ENCODE measurements at regions not wholly inside any gene's neighbourhood (a gene's known extent, or its start where the extent isn't known, plus 50 kb on each side); places are given as distances from the start of the nearest gene placed in this dataset.
A peak's percentile ranks its signal among the peaks of the same experiment; 100 is the strongest.

GRCh38 chr22:49294656-49295464 lies 532.8 kb downstream of the BRD1 start:
- DNase-seq (ENCODE audit: low spot score) = no peak

GRCh38 chr22:49292909-49293308 lies 534.8 kb downstream of the BRD1 start:
- DNase-seq (ENCODE audit: low spot score) = no peak

GRCh38 chr22:49291781-49292180 lies 535.9 kb downstream of the BRD1 start:
- no peak for DNase-seq (ENCODE audit: low spot score)

GRCh38 chr22:49291169-49291568 lies 536.5 kb downstream of the BRD1 start:
- no peak for DNase-seq (ENCODE audit: low spot score)

GRCh38 chr22:49290711-49291110 lies 537.0 kb downstream of the BRD1 start:
- no peak for DNase-seq (ENCODE audit: low spot score)

DNA sequence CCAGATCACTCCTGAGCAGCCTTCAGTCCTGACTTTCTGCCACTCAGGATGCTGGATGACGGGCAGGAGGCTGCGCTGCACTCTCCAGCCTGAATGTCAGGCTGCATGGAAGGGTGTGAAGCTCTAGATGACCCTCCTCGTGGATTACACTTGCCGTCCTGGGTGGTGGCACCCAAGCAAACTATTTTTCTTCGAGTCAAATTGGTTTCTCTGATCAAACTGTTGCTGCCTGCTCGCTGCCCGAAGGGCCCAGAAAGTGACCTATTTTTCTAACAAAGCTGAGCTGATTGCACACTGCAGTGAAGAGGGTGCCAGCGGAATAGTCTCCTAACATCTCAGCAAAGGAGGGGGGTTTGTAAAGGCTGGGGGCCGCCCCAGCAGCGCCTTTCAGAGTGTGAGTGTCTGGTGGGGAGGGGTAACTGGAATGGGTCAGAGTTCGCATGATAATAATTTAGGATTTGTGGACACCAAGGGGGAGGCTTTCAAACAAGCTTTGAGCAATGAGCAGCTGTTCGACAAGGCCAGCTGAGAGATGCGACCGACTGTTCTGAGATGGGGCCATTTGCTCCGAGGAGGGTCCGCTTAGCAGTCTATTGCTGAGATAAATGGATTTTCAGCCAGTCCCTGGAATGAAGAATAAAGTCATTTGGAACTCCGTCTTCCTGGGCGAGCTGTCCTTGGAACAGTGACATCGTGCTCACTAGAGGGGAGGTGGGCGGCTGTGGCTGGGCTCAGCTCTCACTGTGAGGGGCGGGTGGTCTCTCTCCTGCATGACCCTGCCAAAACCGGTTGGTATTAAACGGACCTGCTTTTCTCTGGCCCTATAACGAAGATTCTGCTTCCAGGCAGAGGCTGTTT lies 537.6 kb downstream of the BRD1 start:
- no peak for DNase-seq (ENCODE audit: low spot score)

GRCh38 chr22:49286181-49286760 lies 541.4 kb downstream of the BRD1 start:
- DNase-seq (ENCODE audit: low spot score) = no peak

GRCh38 chr22:49284931-49285330 lies 542.7 kb downstream of the BRD1 start:
- DNase-seq (ENCODE audit: low spot score) = no peak

DNA sequence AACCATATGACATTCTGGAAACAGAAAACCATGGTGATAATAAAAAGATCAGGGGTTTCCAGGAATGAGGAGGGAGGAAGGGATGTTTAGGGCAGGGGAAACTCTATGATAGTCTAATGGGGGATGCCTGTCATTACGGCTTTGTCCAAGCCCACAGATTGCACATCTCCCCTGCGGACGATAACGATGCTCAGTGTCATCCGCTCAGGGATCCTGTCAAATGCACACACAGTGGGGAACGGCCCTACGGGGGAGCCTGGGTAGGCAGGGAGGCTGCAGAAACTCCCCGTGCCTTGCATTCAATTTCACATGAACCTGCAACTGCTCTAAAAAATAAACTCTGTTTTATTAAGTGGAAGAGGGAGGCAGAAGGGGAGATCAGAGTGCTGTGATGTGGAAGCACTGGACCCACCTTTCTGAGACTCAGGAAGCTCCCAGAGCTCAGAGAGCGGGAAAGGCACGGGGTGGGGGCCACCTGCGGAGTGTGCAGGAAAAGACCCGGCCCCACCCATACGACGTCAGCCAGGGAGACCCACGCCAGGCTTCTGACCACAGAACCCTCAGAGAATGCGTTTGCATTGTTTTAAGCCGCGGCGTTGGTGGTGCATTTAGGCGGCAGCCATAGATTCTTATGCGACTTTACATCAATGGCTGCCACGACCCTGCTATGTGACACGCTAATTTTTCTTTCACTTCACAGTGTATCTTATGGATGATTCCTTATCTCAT lies 543.5 kb downstream of the BRD1 start:
- DNase-seq (ENCODE audit: low spot score) = no peak

- no peak for DNase-seq (ENCODE audit: low spot score)
These were observed 545.1 kb downstream of the BRD1 start for GRCh38 chr22:49282596-49282995.

DNA sequence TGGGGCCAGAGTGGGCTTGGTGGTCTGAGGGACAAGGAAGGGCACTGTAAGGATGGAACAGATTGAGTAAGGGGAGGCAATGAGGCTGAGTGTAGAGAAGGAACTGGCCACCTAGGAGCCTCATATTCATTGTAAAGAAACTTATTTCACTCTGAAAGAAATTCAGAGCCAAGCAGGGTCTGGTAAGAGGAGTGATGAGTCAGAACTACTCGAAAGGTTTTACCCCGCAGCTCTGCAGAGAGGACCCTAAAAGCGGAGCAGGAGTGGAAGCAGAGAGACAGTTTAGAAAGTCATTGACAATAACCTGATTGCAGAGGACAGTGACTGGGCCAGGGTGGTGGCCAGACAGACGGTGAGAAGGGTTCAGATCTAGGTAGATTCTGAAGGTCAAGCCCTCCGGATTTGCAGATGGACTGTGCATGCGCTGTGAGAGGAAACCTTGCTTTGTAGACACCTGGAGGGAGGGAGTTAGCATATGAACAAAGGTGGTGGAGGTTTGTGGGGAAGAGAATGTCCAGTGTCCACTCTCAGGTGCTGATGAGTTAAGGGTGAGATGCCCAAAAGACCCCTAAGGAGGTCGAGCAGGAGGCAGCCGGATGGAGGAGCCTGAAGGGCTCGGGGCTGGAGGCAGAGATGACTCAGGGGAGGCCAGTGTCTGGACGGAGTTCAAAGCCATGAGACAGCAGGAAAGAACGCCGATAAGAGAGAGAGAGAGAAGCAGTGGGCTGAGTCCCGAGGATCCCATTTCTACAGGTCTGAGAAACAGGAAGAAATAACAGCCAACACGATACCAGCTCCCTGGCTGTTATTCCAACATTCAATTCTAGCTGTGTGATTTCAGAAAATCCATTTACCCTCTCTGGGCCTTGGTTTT lies 546.0 kb downstream of the BRD1 start:
- peak; percentile 2 for DNase-seq (ENCODE audit: low spot score)

DNA sequence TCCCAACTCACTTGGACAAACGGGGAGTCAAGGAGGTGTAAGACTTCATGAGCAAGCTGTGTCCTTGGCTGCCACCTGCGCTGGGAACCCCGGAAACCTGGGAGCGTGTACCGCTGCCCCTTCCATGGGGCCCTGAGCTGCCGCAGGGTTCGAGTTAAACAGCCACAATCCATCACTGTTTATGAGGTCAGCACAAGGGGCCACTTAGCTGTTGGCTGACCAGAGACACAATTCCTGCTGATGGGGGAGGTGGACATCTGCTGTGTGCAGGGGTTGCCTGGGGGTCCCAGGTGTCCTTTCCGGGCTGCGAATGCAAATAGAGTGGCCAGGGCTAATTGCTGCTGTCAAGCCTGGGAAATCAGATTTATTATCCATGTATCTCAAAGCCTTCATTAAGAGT lies 549.3 kb downstream of the BRD1 start:
- no peak for DNase-seq (ENCODE audit: low spot score)

GRCh38 chr22:49276567-49276966 lies 551.1 kb downstream of the BRD1 start:
- DNase-seq (ENCODE audit: low spot score) = no peak

DNA sequence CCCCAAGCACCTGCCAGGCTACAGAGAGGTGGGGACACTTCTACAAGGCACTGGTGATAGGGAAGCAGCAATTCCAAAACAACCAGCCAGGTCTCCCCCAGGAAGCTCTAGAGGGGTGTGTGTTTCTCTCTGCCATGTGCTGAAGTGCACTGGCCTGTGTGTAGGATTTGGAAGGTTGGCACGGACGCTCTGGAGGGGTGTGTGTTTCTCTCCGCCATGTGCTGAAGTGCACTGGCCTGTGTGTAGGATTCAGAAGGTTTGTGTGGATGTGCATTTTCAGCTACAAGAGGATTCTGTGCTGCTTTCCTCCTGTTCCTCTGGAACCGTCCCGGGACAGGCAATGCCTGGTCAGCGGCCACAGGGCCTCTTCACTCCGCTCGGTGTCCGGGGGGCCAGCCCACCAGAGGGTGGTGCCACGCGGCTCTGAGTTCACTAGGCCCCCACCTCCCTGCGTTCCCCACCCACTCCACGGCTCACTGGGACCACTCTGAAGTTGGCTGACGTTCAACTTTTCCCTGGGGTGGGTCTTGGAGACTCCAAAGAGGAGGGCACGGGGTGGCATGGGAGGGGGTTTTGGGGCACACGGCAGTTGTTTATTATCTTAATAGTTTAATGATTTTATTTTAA lies 552.8 kb downstream of the BRD1 start:
- DNase-seq (ENCODE audit: low spot score) = no peak

- DNase-seq (ENCODE audit: low spot score) = no peak
These were observed 555.0 kb downstream of the BRD1 start for GRCh38 chr22:49272546-49273125.

DNA sequence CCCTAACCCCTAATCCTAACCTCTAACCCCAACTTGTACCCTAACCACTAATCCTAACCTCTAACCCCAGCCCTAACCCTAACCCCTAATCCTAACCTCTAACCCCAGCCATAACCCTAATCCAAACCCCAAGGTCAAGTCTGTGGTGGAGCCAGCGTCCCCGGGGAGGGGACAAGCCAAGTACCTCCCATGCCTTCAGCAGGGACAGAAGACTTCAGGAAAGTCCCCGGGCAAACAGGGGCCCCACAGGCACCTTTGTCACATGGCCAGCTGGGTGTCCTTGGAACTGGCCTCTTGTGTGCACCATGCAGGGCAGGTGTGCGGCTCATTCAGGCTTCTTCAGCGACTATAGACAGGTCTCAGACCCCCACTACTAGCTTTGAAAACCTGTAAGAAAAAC lies 555.8 kb downstream of the BRD1 start:
- no peak for DNase-seq (ENCODE audit: low spot score)

DNA sequence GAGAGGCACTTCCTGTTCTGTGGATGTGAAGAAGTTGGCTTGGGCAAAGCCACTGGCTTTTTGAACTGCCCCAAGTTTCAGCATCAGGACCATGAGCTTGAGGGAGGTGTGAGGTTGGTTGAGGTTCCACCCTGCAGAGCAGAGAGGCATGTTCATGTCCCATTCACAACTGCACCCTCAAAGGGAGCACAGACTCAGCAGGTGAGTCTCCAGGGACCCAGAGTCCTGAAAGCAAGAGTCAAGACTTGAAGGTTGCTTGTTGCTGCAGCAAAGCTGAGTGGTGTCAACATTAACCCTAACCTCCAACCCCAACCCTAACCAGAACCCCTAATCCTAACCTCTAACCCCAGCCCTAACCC lies 556.3 kb downstream of the BRD1 start:
- no peak for DNase-seq (ENCODE audit: low spot score)

- DNase-seq (ENCODE audit: low spot score) = no peak
These were observed 556.9 kb downstream of the BRD1 start for GRCh38 chr22:49270595-49271368.

DNA sequence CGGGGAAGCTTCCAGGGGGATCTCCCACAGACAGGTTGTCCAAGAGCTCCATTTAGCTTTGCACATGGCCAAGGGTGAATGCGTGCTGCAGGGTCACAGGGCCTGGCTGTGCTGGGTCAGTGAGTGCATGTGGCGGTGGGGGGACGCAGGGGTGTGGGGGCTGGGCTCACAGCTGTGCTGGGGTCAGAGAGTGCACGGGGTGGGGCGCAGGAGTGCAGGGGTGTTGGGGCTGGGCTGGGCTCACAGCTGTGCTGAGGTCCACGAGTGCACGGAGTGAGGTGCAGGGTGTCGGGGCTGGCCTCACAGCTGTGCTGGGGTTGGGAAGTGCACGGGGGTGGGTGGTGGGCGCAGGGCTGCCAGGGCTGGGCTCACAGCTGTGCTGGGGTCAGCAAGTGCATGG lies 557.7 kb downstream of the BRD1 start:
- DNase-seq (ENCODE audit: low spot score) = no peak

Measured in umbilical cord (tissue), 1 donor.